Cardiac fibroblast (primary cell): ENCODE measurements at regions not wholly inside any gene's neighbourhood (a gene's known extent, or its start where the extent isn't known, plus 50 kb on each side); places are given as distances from the start of the nearest gene placed in this dataset.

ENCODE experiments used
- DNase-seq, 2 donors: peaks; one replicate each; pipeline versions ENCODE4 v3.0.0 to v3.0.0-alpha.2; 2010; ENCODE audit warnings: low read depth in 2 of 2
- H3K4me3 ChIP-seq, 2 donors: replicated peaks in 1 of 2; 1 replicate in 1 of 2; 2 replicates in 1 of 2; pipeline ENCODE4 v1.5.1; 2011; ENCODE audit warnings: low read depth in 2 of 2, low read length in 2 of 2, mild to moderate bottlenecking in 2 of 2, moderate library complexity in 1 of 2
- CTCF ChIP-seq: IDR thresholded peaks from one replicate; pipeline ENCODE4 v1.5.1; 2011; ENCODE audit warnings: low read depth, mild to moderate bottlenecking, low read length, inconsistent platforms

- DNase-seq: no peak
- no peak for TF ChIP-seq CTCF
- no peak overlapping the region for H3K4me3 ChIP-seq
Measured at GRCh38 chr18:34297287-34297686, 72.6 kb upstream of the NOL4 start.

DNA sequence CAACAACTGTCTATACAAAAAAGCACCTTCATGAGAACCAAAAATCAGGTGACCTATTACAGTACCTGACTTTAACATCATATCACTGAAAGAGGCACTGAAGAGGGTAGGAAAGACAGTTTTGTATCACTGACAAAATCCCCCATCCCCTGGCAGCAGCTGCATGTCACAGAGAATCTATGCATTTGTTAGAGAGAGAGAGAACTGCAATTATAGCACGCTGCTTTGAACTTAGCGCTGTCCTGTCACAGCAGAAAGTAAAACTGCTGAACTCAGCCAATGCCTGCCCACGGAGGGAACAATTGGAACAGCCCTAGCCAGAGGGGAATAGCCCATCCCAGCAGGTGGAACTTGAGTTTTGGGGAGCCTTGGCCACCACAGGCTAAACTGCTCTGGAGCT lies 75.1 kb upstream of the NOL4 start:
- no peak for TF ChIP-seq CTCF
- no peak for DNase-seq
- no peak overlapping the region for H3K4me3 ChIP-seq

- DNase-seq: no peak
- no peak overlapping the region for H3K4me3 ChIP-seq
- no peak for TF ChIP-seq CTCF
Measured at GRCh38 chr18:34311468-34311867, 86.8 kb upstream of the NOL4 start.

DNA sequence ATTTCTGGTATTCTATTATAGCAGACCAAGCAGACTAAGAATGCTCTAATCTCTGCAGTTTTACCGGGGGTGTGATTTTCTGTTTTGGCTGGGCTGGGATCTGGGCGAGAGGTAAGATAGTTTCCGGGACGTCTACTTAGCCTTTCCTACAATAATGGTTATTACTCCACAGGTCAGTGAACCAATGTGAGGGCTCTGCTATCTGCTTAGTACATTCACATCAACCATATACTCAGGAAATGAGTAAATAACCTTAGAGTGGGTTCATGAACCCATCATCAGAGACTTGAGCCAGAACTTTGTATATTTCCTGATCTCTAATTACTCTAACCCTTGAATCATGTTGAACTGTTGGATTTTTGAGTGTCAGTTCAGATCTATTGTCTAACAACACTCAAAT lies 90.1 kb upstream of the NOL4 start:
- no peak for DNase-seq
- no peak overlapping the region for H3K4me3 ChIP-seq
- no peak for TF ChIP-seq CTCF

GRCh38 chr18:34315591-34316352 lies 91.1 kb upstream of the NOL4 start:
- no peak overlapping the region for H3K4me3 ChIP-seq
- no peak for TF ChIP-seq CTCF
- no peak for DNase-seq

DNA sequence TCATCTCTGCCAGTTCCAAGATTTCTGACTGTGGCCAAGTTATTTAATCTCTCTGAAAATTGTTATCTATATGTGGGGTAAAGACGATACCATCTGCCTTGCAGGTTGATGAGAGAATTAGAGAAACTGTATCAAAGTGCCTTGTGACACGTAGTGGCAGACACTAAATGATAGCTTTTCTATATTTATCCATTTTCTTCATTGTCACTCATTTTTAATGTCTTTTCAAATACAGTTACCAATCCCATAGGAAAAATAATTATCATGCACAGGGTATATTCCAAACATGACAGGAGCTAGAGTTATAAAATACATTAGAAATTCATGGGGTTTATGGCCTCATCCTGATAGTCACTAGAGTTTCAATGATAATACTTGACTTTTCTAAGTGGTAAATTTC lies 95.6 kb upstream of the NOL4 start:
- no peak for TF ChIP-seq CTCF
- no peak overlapping the region for H3K4me3 ChIP-seq
- DNase-seq: no peak

- DNase-seq: no peak
- no peak for TF ChIP-seq CTCF
- H3K4me3 ChIP-seq: no peak overlapping the region
Measured at GRCh38 chr18:34321066-34321465, 96.4 kb upstream of the NOL4 start.
